Endothelial cell of hepatic sinusoid (primary cell): ENCODE measurements at regions not wholly inside any gene's neighbourhood (a gene's known extent, or its start where the extent isn't known, plus 50 kb on each side); places are given as distances from the start of the nearest gene placed in this dataset.

ENCODE experiments used
- in situ Hi-C: cut with HindIII; loops from 2 replicates; pipeline ENCODE4 v1.10.0; 2017; ENCODE audit warnings: low sequenced_read_pairs

DNA sequence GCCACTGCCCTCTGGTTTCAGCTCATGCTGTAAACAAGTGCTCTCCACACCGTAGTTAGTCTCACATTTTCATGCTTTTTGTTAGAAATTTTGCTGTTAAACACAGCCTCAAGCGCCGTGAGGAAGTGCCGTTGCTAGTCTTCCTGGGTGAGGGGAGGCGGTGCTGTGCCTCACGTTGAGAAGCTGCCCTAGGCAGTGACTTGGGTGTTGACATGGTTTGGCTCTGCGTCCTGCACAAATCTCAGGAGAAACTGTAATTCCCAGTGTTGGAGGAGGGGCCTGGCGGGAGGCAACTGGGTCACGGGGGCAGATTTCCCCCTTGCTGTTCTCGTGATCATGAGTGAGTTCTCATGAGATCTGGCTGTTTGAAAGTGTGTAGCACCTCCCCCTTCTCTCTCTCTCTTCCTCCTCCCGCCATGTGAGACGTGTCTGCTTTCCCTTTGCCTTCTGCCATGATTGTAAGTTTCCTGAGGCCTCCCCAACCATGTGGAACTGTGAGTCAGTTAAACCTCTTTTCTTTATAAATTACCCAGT lies 95.8 kb downstream of the ERMARD start:
- in situ Hi-C loops = loop anchor here (25.0 kb wide), 1 partner anchor 415 kb away; no protein-coding TSS in a partner anchor

GRCh38 chr6:169846286-169847056 lies 95.0 kb downstream of the ERMARD start:
- in situ Hi-C loops = loop anchor here (25.0 kb wide), 1 partner anchor 416 kb away; no protein-coding TSS in a partner anchor

DNA sequence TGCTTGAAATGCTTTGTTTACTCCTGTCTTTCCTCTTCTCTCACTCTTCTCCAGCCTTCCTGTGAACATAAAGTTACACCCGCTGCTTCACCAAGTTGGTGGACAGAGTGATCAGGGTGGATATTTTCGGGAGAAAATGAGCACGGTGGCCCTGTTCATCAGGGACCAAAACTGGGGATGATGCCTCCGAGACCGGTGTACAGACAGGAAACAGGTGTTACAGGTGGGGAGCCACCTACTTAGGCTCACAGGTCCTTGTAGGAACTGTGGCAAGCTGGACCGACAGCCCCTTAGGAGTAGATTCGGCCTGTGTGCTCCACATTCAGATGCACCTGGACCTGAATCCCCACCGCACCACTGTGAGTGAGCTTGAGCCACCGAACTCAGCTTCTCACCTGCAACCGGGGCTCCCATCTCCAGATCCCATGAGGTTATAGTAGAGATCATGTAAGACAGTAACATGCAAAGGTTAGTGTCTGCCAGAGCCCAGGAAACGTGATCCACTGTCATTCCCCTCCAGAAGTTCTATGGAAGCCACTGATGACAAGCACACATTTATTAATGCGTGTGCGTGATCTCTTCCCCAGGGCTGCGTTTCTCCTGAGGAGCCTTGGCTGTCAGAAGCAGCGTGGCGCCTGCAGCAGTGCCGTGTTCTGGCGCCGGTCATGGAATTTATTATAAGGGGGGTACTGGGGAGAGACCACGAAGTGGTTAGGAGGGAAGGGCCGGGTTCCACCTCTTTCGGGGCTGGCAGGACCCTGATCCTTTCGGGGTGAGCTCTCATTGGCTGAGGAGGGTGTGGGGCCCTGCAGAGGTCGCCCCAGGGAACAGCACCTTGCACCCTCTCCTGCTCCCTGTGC lies 94.2 kb downstream of the ERMARD start:
- in situ Hi-C loops = loop anchor here (25.0 kb wide), 1 partner anchor 417 kb away; no protein-coding TSS in a partner anchor

- in situ Hi-C loops = loop anchor here (25.0 kb wide), 1 partner anchor 417 kb away; no protein-coding TSS in a partner anchor
These were observed 93.5 kb downstream of the ERMARD start for GRCh38 chr6:169844946-169845345.

DNA sequence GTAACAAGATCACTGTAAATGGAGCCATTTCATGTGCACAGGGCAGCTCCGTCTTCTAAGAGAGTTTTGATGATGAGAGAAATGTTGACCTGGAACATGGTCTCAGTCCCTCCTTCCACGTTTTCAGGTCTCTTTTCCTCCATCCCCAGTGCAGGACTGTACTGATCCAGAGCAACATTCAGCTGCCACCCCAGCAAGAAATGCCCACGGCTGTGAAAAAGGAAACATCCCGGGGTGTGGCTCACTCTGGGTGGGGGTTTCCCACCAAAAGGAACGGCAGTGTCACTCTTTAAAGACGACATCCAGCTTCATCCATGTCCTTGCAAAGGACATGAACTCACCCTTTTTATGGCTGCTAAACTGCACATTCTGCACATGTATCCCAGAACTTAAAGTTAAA lies 92.6 kb downstream of the ERMARD start:
- in situ Hi-C loops = loop anchor here (25.0 kb wide), 1 partner anchor 418 kb away; no protein-coding TSS in a partner anchor

GRCh38 chr6:169843110-169843509 lies 91.7 kb downstream of the ERMARD start:
- in situ Hi-C loops = loop anchor here (25.0 kb wide), 1 partner anchor 419 kb away; no protein-coding TSS in a partner anchor

DNA sequence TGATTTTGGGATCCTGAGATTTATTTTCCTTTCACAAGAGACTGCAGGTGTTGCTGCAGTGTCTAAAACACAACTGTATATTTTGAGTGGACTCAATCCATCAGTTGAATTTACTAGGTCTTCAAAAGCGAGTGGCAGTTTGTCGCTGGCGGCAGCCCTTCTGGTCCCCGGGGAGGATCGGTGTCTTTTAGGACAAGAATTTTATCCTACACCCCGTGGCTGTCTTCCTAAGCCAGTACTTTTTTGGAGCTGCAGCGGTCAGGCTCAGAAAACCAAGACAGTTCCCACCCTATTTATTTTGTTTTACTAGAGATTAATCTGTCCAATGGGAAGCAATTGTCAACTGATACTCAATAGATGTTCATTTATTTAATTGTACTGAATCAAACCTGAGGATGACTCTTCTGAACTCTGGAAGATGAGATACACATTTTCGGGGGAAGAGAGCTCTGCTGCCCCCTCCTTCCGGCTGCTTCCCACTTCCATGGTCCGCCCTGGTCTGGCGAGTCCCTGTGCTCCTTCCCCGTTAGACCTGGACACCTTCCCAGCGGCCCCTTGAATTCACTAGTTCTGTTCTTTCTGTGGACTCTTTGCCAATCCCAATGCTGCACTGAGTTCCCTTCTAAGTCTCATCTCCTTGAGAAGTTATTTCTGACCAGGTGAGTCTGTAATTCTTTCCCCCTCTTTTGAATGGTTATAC lies 90.6 kb downstream of the ERMARD start:
- in situ Hi-C loops = loop anchor here (25.0 kb wide), 1 partner anchor 420 kb away; no protein-coding TSS in a partner anchor

DNA sequence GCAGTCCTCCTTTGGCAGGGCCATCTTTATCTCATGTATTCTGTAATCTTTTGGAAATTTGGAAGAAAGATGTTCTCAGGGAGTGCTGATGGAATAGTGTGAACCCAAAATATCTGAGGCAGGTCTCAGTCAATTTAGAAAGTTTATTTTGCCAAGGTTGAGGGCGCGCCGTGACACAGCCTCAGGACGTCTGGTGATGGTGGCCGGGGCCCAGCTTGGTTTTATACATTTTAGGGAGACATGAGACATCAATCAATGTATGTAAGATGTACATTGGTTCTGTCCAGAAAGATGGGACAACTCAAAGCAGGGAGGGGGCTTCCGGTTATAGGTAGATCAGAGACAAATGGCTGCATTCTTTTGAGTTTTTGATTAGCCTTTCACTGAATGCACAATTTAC lies 89.8 kb downstream of the ERMARD start:
- in situ Hi-C loops = loop anchor here (25.0 kb wide), 1 partner anchor 421 kb away; no protein-coding TSS in a partner anchor

- in situ Hi-C loops = loop anchor here (25.0 kb wide), 1 partner anchor 422 kb away; no protein-coding TSS in a partner anchor
These were observed 88.6 kb downstream of the ERMARD start for GRCh38 chr6:169839898-169840631.

DNA sequence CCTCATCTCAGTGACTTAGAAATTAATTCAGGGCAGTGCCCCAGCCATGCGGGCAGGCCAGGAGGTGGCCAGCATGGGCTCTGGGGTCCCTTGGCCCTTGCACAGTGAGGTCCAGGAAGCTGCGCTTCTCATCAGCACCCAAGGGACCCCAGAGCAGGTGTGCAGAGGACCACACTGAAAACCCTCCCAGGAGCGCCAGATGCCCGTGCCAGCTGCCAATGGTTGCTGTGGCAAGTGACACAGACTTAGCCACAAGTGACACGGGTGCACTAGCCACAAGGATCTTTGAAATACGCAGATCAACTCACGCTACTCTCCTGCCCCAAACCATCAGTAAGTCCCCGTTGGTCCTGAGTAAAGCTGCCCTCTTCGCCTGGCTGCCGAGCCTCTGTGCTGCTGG lies 88.1 kb downstream of the ERMARD start:
- in situ Hi-C loops = loop anchor here (25.0 kb wide), 1 partner anchor 423 kb away; no protein-coding TSS in a partner anchor

DNA sequence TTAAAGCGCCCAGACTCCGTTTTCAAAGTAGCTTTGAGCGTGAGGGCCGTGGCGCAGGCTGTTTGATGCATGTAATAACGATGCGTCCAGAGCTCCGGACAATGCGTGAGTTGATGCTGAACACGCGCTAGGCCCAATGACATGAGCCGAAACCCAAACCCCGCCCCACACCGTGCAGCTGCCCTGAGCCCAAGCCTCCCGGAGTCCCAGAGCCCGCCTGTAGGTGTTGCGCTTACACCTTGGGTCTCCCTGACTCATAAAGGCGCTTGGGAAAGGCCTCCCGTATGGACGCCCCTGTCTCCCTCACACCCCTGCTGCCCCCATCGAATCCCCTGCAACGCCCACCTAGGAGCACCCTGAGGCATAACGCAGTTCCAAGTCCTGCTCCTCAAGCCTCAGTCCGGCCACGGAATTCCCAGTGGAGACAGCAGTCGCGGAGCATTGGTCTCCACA lies 87.6 kb downstream of the ERMARD start:
- in situ Hi-C loops = loop anchor here (25.0 kb wide), 1 partner anchor 423 kb away; no protein-coding TSS in a partner anchor

DNA sequence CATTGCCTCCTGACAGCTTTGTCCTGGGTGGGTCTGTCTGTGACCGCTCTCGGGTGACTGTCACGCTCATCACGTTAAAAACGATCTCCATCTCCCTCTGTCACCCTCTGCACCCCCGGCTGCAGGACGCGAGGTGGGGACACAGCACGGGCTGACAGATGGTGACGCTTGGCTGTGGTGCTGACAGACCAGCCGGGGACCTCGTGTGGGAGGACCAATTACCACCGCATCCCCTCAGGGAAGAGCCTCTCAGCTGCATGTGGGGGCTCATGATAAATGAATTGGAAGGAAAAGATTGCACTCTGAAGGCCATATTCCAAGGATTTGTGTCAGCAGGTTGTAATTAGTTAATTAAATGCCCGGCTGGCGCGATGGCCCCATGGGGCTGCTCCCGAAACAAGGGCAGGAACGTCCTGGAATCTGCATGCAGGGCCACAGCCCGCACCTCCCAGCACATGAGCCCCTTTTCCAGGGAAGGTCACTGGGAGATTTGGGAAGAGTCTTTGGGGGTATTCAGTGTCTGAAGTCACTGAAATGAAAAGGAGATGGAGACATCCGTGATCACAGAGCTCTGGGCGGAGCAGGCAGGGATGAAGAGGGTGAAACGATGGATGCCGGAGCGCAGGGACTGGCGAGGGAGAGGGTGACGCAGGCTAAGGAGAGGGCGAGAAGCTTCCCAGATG lies 87.1 kb downstream of the ERMARD start:
- in situ Hi-C loops = loop anchor here (25.0 kb wide), 1 partner anchor 424 kb away; no protein-coding TSS in a partner anchor

DNA sequence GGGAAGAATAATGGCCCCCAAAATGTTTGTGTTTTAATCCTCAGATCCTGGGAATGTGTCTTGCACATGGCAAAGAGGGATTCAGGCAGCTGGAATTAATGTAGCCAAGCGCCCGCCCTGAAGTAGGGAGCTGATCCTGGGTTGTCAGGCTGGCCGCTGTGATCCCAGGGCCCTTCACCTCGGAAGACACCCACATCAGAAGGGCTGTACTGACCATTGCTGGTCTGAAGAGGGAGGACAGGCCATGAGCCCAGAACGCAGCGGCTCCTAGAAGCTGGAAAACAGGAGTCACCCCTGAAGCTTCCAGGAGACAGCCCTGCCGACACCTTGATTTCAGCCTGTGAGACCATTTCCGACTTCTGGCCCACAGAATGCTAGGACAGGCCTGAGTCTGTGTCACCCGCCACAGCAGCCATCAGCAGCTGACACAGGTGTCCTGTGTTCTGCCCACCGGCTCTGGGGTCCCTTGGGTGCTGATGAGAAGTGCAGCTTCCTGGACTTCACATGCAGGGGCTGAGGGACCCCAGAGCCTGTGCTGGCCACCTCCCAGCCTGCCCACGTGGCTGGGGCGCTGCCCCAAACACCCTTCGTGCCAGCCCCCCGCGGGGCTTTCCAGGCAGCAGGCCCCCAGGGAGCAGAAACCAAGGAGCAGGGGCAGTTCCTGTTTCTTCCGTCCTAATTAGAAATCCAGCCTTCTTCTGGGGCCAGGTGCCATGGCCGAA lies 86.3 kb downstream of the ERMARD start:
- in situ Hi-C loops = loop anchor here (25.0 kb wide), 1 partner anchor 425 kb away; no protein-coding TSS in a partner anchor

- in situ Hi-C loops = loop anchor here (5.0 to 25.0 kb wide), 3 partner anchors 44 to 429 kb away; no protein-coding TSS in a partner anchor
These were observed 81.9 kb downstream of the ERMARD start for GRCh38 chr6:169833258-169833794.

DNA sequence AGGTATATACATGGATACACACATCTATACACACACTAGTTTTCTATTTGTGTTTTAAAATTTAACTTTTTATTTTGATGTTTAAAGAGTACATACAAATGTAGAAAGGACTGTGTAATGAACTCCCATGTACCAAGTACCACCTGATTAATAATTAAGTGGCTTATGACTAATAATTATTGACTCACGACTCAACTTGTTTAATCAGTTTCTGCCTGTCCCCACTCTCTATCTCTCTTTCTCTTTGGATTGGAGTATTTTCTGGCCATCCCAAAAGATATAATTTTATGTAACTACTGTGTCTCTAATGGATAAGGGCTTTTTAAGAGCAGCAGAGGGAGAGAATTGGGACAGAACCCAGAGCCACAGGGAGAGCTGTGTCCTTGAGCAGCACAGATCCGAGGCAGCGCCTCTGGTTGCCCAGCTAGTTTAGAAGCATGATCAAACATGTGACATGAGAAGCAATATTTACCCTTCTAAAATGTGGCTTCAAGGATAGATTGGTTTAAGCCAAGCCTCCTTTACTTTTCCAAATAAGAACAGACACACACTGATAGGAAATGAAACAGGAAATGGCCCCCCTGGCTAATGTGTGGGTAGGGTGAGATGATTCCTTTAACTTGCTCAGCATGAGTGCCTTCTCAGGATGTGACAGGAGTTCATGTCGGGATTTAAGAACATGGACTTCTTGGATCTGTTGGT lies 81.0 kb downstream of the ERMARD start:
- in situ Hi-C loops = loop anchor here (5.0 to 25.0 kb wide), 3 partner anchors 45 to 430 kb away; no protein-coding TSS in a partner anchor

GRCh38 chr6:169831450-169832246 lies 80.2 kb downstream of the ERMARD start:
- in situ Hi-C loops = loop anchor here (5.0 to 25.0 kb wide), 3 partner anchors 46 to 431 kb away; no protein-coding TSS in a partner anchor
